ENCODE measurements at regions not wholly inside any gene's neighbourhood (a gene's known extent, or its start where the extent isn't known, plus 50 kb on each side); places are given as distances from the start of the nearest gene placed in this dataset.

- no peak for DNase-seq
Observed at GRCh38 chr4:13316354-13316753, 167.8 kb downstream of the RAB28 start.

- no peak for DNase-seq
Observed at GRCh38 chr4:13313856-13314255, 170.3 kb downstream of the RAB28 start.

GRCh38 chr4:13312264-13312663, 171.9 kb downstream of the RAB28 start:
- no peak for DNase-seq

GRCh38 chr4:13309751-13310150, 174.4 kb downstream of the RAB28 start:
- no peak for DNase-seq

- no peak for DNase-seq
Observed at GRCh38 chr4:13306356-13306755, 177.8 kb downstream of the RAB28 start.

- DNase-seq = no peak
Observed at GRCh38 chr4:13302876-13303275, 181.3 kb downstream of the RAB28 start.

- DNase-seq = no peak
Observed at GRCh38 chr4:13299343-13299742, 184.8 kb downstream of the RAB28 start.

- no peak for DNase-seq
Observed at GRCh38 chr4:13298655-13299054, 185.5 kb downstream of the RAB28 start.

GRCh38 chr4:13296986-13297385, 187.2 kb downstream of the RAB28 start:
- no peak for DNase-seq

- DNase-seq = no peak
Observed at GRCh38 chr4:13294961-13295605, 189.1 kb downstream of the RAB28 start.

GRCh38 chr4:13292372-13292771, 191.8 kb downstream of the RAB28 start:
- DNase-seq = no peak

- no peak for DNase-seq
Observed at GRCh38 chr4:13289391-13289790, 194.7 kb downstream of the RAB28 start.

GRCh38 chr4:13285336-13285735, 198.8 kb downstream of the RAB28 start:
- DNase-seq = no peak

- no peak for DNase-seq
Observed at GRCh38 chr4:13284932-13285331, 199.2 kb downstream of the RAB28 start.

GRCh38 chr4:13276357-13276756, 207.8 kb downstream of the RAB28 start:
- no peak for DNase-seq

- no peak for DNase-seq
Observed at GRCh38 chr4:13268703-13269102, 215.4 kb downstream of the RAB28 start.

GRCh38 chr4:13268165-13268564, 216.0 kb downstream of the RAB28 start:
- DNase-seq = no peak

GRCh38 chr4:13267091-13267490, 217.0 kb downstream of the RAB28 start:
- no peak for DNase-seq

GRCh38 chr4:13266687-13267086, 217.5 kb downstream of the RAB28 start:
- no peak for DNase-seq

- no peak for DNase-seq
Observed at GRCh38 chr4:13263967-13264525, 220.1 kb downstream of the RAB28 start.

- DNase-seq = no peak
Observed at GRCh38 chr4:13262816-13263215, 221.3 kb downstream of the RAB28 start.

- no peak for DNase-seq
Observed at GRCh38 chr4:13261486-13262257, 222.5 kb downstream of the RAB28 start.

GRCh38 chr4:13260513-13260912, 223.6 kb downstream of the RAB28 start:
- DNase-seq = no peak

GRCh38 chr4:13250263-13250662, 233.9 kb downstream of the RAB28 start:
- no peak for DNase-seq

Data from CD4-positive, alpha-beta T cell treated with Interferon gamma for 1 hour (primary cell).